WTC11 (cell line): ENCODE measurements at regions not wholly inside any gene's neighbourhood (a gene's known extent, or its start where the extent isn't known, plus 50 kb on each side); places are given as distances from the start of the nearest gene placed in this dataset.

ENCODE experiments used
- ATAC-seq: fragments of 200-7000 bp; cut with Tn5 transposase; 2 replicates; pipeline ENCODE4 v1.10.0; 2021; ENCODE audit warnings: mild to moderate bottlenecking, moderate library complexity
- CTCF ChIA-PET: fragments of 300-600 bp; sonication (Branson Sonifier 250); formaldehyde crosslinking; loops from one replicate; lab custom pipeline; 2021; ENCODE audit warnings: antibody characterized with exemption; lab: Charles Lee
- POLR2A ChIA-PET: fragments of 350-600 bp; sonication (Branson Sonifier 250); formaldehyde crosslinking; loops from one replicate; lab custom pipeline; 2021; ENCODE audit warnings: antibody characterized with exemption; lab: Charles Lee
- DNase-seq: peaks from one replicate; pipeline ENCODE4 v3.0.0; 2021; ENCODE audit warnings: low spot score
- H3K27ac Mint-ChIP-seq: 2 replicates; pipeline ENCODE4 v1.8.0; 2021; ENCODE audit warnings: mixed read lengths
- H3K27me3 Mint-ChIP-seq: 2 replicates; pipeline ENCODE4 v1.8.0; 2021; ENCODE audit warnings: low read depth, mild to moderate bottlenecking, moderate library complexity, mixed read lengths
- H3K36me3 Mint-ChIP-seq: 2 replicates; pipeline ENCODE4 v1.8.0; 2021; ENCODE audit warnings: mixed read lengths
- H3K4me1 Mint-ChIP-seq: 2 replicates; pipeline ENCODE4 v1.8.0; 2022; ENCODE audit warnings: mixed read lengths
- H3K4me3 Mint-ChIP-seq: 2 replicates; pipeline ENCODE4 v1.8.0; 2021; ENCODE audit warnings: mild to moderate bottlenecking, moderate library complexity, mixed read lengths
- H3K9me3 Mint-ChIP-seq: 2 replicates; pipeline ENCODE4 v1.8.0; 2021; ENCODE audit warnings: mixed read lengths
- ELF4 ChIP-seq: sonication (generic); formaldehyde crosslinking; IDR thresholded peaks from 2 replicates; pipeline ENCODE4 v1.8.1; 2022; ENCODE audit warnings: low read depth, mild to moderate bottlenecking, moderate library complexity, missing genetic modification reagents
- EMX1 ChIP-seq: fragments of 250-450 bp; sonication (Bioruptor Pico); IDR thresholded peaks from 2 replicates; pipeline ENCODE4 v1.8.0; 2021; ENCODE audit warnings: mild to moderate bottlenecking
- NFE2L1 ChIP-seq: sonication (generic); formaldehyde crosslinking; IDR thresholded peaks from 2 replicates; pipeline ENCODE4 v1.8.1; 2023; ENCODE audit warnings: missing genetic modification reagents
- NR1H2 ChIP-seq: sonication (generic); formaldehyde crosslinking; IDR thresholded peaks from 2 replicates; pipeline ENCODE4 v1.9.0; 2021; ENCODE audit warnings: mild to moderate bottlenecking, moderate library complexity, missing genetic modification reagents
- NR3C1 ChIP-seq: sonication (generic); formaldehyde crosslinking; conservative IDR thresholded peaks from 2 replicates; pipeline ENCODE4 v1.8.1; 2023; ENCODE audit warnings: low read depth, mild to moderate bottlenecking, missing genetic modification reagents
- TEAD4 ChIP-seq: sonication (generic); formaldehyde crosslinking; IDR thresholded peaks from 2 replicates; pipeline ENCODE4 v1.8.0; 2022; ENCODE audit warnings: mild to moderate bottlenecking, missing genetic modification reagents
- ZMAT4 ChIP-seq: fragments of 250-450 bp; sonication (Bioruptor Pico); IDR thresholded peaks from 2 replicates; pipeline ENCODE4 v1.9.0; 2021; ENCODE audit warnings: mild to moderate bottlenecking
- ZNF263 ChIP-seq: sonication (generic); formaldehyde crosslinking; IDR thresholded peaks from 2 replicates; pipeline ENCODE4 v1.8.1; 2022; ENCODE audit warnings: low read depth, mild to moderate bottlenecking, moderate library complexity, missing genetic modification reagents
- ZNF317 ChIP-seq: sonication (generic); formaldehyde crosslinking; IDR thresholded peaks from 2 replicates; pipeline ENCODE4 v1.8.1; 2023; ENCODE audit warnings: low read depth, mild to moderate bottlenecking, moderate library complexity, missing genetic modification reagents, borderline replicate concordance
- ZNF532 ChIP-seq: fragments of 250-450 bp; sonication (Bioruptor Pico); IDR thresholded peaks from 2 replicates; pipeline ENCODE4 v1.9.0; 2021; ENCODE audit warnings: mild to moderate bottlenecking, borderline replicate concordance
- ZNF671 ChIP-seq: fragments of 250-450 bp; sonication (Bioruptor Pico); IDR thresholded peaks from 2 replicates; pipeline ENCODE4 v1.8.0; 2021; ENCODE audit warnings: mild to moderate bottlenecking
- TF ChIP-seq, protein P1 (sequence below): sonication (generic); formaldehyde crosslinking; IDR thresholded peaks from 2 replicates; pipeline ENCODE4 v1.8.0; 2022; ENCODE audit warnings: mild to moderate bottlenecking, missing genetic modification reagents
- TF ChIP-seq, protein P2 (sequence below): sonication (generic); formaldehyde crosslinking; IDR thresholded peaks from 2 replicates; pipeline ENCODE4 v1.8.0; 2022; ENCODE audit warnings: mild to moderate bottlenecking, missing genetic modification reagents
- TF ChIP-seq, protein P3 (sequence below): sonication (generic); formaldehyde crosslinking; IDR thresholded peaks from 2 replicates; pipeline ENCODE4 v1.8.1; 2023; ENCODE audit warnings: mild to moderate bottlenecking, missing genetic modification reagents, moderate library complexity
- TF ChIP-seq, protein P4 (sequence below): sonication (generic); formaldehyde crosslinking; IDR thresholded peaks from 2 replicates; pipeline ENCODE4 v1.8.1; 2023; ENCODE audit warnings: mild to moderate bottlenecking, missing genetic modification reagents, borderline replicate concordance
- TF ChIP-seq, protein P5 (sequence below): sonication (generic); formaldehyde crosslinking; IDR thresholded peaks from 2 replicates; pipeline ENCODE4 v1.8.0; 2023; ENCODE audit warnings: mild to moderate bottlenecking, missing genetic modification reagents

GRCh38 chr4:67365661-67366245 is 179.6 kb downstream of the CENPC start (continued):
- TF ChIP-seq, protein P1, sequence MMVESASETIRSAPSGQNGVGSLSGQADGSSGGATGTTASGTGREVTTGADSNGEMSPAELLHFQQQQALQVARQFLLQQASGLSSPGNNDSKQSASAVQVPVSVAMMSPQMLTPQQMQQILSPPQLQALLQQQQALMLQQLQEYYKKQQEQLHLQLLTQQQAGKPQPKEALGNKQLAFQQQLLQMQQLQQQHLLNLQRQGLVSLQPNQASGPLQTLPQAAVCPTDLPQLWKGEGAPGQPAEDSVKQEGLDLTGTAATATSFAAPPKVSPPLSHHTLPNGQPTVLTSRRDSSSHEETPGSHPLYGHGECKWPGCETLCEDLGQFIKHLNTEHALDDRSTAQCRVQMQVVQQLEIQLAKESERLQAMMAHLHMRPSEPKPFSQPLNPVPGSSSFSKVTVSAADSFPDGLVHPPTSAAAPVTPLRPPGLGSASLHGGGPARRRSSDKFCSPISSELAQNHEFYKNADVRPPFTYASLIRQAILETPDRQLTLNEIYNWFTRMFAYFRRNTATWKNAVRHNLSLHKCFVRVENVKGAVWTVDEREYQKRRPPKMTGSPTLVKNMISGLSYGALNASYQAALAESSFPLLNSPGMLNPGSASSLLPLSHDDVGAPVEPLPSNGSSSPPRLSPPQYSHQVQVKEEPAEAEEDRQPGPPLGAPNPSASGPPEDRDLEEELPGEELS = no peak
- TF ChIP-seq, protein P2, sequence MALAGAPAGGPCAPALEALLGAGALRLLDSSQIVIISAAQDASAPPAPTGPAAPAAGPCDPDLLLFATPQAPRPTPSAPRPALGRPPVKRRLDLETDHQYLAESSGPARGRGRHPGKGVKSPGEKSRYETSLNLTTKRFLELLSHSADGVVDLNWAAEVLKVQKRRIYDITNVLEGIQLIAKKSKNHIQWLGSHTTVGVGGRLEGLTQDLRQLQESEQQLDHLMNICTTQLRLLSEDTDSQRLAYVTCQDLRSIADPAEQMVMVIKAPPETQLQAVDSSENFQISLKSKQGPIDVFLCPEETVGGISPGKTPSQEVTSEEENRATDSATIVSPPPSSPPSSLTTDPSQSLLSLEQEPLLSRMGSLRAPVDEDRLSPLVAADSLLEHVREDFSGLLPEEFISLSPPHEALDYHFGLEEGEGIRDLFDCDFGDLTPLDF (CRISPR knock-in tag) = no peak
- TF ChIP-seq EMX1 (no peak), ELF4 (no peak), ZNF532 (CRISPR knock-in tag) (no peak)

DNA sequence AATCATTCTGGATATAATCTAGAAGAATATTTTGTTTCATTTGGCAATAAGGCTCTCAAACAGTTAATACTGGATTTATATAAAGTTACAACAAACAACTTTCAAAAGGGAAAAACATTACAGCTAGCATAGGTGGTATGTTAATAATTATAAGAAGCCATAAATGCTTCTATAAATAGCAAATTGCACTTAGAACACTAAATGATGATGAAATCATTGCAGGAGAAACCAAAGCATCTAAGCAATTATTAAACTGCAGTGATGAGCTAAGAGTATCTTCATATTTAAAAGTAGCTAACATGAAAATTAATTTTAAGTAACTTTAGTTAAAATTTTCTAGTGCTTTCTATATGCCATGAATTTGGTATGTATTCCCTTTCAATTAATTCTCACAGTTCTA is 189.5 kb downstream of the CENPC start:
- Mint-ChIP-seq H3K4me1 (no peaks in the 10 kb centered on the region), H3K36me3 (peaks cover 18% of the 10 kb centered on the region), H3K4me3 (no peak overlapping the region), H3K27ac (no peak overlapping the region), H3K9me3 (peaks cover 27% of the 10 kb centered on the region), H3K27me3 (no peaks in the 10 kb centered on the region)
- POLR2A ChIA-PET = no interaction called here
- DNase-seq (no peak), ATAC-seq (no peak)
- CTCF ChIA-PET = no interaction called here
- TF ChIP-seq, protein P3, sequence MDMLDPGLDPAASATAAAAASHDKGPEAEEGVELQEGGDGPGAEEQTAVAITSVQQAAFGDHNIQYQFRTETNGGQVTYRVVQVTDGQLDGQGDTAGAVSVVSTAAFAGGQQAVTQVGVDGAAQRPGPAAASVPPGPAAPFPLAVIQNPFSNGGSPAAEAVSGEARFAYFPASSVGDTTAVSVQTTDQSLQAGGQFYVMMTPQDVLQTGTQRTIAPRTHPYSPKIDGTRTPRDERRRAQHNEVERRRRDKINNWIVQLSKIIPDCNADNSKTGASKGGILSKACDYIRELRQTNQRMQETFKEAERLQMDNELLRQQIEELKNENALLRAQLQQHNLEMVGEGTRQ (CRISPR knock-in tag) = no peak
- TF ChIP-seq NFE2L1 (no peak), TEAD4 (no peak), ZNF263 (CRISPR knock-in tag) (no peak), ZMAT4 (CRISPR knock-in tag) (no peak), ZNF317 (CRISPR knock-in tag) (no peak), ZNF671 (no peak), NR3C1 (CRISPR knock-in tag) (no peak), NR1H2 (CRISPR knock-in tag) (no peak)
- TF ChIP-seq, protein P1 = no peak
- TF ChIP-seq, protein P4, sequence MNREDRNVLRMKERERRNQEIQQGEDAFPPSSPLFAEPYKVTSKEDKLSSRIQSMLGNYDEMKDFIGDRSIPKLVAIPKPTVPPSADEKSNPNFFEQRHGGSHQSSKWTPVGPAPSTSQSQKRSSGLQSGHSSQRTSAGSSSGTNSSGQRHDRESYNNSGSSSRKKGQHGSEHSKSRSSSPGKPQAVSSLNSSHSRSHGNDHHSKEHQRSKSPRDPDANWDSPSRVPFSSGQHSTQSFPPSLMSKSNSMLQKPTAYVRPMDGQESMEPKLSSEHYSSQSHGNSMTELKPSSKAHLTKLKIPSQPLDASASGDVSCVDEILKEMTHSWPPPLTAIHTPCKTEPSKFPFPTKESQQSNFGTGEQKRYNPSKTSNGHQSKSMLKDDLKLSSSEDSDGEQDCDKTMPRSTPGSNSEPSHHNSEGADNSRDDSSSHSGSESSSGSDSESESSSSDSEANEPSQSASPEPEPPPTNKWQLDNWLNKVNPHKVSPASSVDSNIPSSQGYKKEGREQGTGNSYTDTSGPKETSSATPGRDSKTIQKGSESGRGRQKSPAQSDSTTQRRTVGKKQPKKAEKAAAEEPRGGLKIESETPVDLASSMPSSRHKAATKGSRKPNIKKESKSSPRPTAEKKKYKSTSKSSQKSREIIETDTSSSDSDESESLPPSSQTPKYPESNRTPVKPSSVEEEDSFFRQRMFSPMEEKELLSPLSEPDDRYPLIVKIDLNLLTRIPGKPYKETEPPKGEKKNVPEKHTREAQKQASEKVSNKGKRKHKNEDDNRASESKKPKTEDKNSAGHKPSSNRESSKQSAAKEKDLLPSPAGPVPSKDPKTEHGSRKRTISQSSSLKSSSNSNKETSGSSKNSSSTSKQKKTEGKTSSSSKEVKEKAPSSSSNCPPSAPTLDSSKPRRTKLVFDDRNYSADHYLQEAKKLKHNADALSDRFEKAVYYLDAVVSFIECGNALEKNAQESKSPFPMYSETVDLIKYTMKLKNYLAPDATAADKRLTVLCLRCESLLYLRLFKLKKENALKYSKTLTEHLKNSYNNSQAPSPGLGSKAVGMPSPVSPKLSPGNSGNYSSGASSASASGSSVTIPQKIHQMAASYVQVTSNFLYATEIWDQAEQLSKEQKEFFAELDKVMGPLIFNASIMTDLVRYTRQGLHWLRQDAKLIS = no peak
- TF ChIP-seq, protein P5, sequence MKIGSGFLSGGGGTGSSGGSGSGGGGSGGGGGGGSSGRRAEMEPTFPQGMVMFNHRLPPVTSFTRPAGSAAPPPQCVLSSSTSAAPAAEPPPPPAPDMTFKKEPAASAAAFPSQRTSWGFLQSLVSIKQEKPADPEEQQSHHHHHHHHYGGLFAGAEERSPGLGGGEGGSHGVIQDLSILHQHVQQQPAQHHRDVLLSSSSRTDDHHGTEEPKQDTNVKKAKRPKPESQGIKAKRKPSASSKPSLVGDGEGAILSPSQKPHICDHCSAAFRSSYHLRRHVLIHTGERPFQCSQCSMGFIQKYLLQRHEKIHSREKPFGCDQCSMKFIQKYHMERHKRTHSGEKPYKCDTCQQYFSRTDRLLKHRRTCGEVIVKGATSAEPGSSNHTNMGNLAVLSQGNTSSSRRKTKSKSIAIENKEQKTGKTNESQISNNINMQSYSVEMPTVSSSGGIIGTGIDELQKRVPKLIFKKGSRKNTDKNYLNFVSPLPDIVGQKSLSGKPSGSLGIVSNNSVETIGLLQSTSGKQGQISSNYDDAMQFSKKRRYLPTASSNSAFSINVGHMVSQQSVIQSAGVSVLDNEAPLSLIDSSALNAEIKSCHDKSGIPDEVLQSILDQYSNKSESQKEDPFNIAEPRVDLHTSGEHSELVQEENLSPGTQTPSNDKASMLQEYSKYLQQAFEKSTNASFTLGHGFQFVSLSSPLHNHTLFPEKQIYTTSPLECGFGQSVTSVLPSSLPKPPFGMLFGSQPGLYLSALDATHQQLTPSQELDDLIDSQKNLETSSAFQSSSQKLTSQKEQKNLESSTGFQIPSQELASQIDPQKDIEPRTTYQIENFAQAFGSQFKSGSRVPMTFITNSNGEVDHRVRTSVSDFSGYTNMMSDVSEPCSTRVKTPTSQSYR (CRISPR knock-in tag) = no peak
